Stimulated activated CD8-positive, alpha-beta memory T cell treated with anti-CD3 and anti-CD28 coated beads, Interleukin-12 subunit alpha, Interleukin-12 subunit beta, amount 100 ng/mL, for 24 hours (primary cell): ENCODE measurements at regions not wholly inside any gene's neighbourhood (a gene's known extent, or its start where the extent isn't known, plus 50 kb on each side); places are given as distances from the start of the nearest gene placed in this dataset.

Experiments
- DNase-seq: peaks from one replicate; pipeline ENCODE4 v3.0.0-alpha.2; 2020; ENCODE audit errors: extremely low read depth

DNA sequence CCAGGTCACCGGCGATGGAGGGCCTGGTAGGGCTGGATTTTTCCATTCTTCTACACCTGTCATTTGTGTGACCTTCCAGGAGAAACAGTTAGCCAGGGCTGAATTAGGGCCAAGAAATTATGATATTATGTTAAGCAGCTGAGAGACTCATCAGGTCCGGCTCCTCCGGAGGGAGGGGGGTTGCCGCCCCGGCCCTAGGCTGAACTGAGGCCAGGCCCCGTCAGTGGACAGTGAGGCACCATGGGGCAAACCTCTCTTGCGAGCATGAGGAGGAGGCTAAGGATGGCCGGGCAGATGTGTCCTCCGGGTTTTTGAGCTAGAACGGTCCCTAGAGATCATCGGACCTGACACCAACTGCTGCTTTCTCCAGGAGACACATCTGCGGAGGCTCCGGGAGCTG, 150.1 kb downstream of the SOX11 start:
- DNase-seq, result no peak

- no peak for DNase-seq
Observed at GRCh38 chr2:5845798-5846330, 153.7 kb downstream of the SOX11 start.

DNA sequence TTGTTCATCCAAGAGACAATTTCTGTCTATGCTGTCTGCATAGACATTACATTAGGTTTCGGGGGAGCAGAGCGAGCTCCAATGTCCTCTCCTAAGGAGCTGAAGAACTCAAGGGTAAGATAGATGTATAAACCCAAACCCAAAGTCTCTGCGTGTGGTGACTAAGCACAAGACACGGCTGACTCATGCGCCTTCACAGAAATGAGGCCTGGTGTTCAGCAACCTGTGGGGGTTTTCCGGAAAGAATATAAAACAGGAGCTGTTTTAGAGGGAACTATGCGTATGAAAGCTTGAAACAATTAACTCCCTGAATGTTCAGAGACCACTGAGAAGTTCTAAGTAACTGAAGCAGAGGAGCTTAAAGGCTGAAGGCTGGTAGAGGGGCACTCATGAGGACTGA, 154.7 kb downstream of the SOX11 start:
- DNase-seq, result no peak

DNA sequence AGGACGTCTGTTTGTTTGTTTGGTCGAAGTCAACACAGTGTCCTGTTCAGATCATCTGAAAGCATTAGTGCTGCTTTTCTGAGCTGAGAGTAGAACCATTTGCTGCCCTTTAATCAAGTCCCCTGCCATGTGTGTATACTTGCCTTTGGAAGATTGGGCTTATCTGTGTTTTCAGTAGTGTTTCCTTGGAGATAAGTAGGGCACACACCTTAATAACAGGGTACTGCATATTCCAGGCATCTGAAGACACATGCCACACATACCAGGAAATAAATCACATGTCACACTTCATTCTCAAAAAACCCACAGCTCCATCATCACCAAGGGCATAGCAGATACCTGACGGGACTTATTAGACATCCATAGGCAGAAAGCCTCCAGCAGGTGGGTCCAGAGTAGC, 157.4 kb downstream of the SOX11 start:
- DNase-seq, result no peak

- DNase-seq, result no peak
Observed at GRCh38 chr2:5851410-5851809, 159.2 kb downstream of the SOX11 start.

DNA sequence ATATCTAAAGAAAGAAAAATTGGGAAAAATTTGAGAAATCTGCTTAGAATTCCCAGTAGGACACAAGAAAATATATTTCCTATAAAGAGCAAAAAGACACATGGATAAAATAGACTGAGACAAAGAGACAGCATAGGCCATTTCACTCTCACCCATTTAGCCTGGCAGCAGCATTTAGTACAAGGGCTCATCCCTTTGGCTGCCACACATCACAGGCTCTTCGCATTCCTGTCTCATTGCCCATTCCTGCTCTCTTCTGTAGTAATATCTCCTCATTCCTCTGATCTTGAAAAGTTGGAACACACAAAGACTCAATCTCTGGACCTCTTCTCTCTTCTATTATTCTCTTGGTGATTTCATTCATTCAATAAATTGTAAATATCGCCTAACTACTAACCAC, 162.6 kb downstream of the SOX11 start:
- no peak for DNase-seq

- DNase-seq, result no peak
Observed at GRCh38 chr2:5867056-5867455, 174.9 kb downstream of the SOX11 start.

DNA sequence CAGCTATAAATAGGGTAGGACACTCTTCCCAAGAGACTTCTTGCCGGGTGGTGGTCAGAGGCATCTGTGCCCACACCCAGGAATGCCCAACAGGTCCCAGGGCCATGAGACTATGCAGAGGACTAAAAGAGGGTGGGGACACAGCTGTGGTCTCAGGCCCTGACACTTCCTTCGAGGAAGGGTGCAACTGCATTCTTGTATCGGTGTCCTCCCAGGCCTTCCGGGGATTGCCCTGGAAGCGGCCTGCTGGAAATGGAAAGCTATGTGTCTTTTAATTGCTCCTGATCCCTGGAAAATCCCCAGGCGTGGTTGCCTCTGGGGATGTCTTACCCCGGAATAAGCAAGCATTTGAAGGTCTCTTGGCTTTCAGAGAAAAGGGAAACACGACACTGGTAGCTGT, 176.7 kb downstream of the SOX11 start:
- DNase-seq, result no peak

DNA sequence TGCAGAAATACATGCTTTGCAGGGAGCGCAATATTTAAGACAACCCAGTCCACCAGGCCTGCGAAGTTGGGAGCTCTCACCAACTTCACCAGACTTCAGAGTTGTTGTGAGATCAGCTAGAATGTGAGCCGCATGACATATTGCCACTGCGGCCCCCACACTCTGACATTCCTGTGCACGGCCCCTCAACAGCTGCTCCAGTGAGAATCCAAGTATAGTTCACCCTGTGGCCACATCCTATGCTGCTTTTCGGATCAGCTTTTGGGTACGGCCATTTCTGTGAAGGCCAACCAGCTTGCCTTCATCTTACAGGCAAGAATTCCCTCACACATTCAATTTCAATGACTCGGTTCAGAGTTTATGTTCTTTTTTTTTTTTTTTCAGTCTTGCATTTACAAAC, 177.8 kb downstream of the SOX11 start:
- DNase-seq, result no peak

DNA sequence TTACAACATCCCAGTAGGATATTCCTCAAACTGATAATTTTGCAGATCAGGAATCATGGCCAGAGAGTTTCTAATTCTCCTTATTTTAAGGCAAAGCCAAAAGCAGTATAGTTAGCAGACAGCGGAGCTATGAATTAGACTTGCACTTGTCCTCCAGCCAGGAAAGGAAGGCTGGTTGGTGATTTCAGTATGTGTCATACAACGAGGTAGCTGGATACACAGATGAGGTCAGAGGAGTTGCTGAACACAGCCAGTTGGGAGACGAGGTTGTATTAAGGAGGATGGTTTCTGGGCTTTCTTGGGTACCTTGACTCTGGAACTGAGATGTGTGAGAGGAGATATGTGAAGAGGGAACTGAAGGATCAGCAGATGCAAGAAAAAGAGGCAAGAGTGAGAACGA, 185.2 kb downstream of the SOX11 start:
- DNase-seq, result no peak

- DNase-seq, result no peak
Observed at GRCh38 chr2:5885451-5886173, 193.4 kb downstream of the SOX11 start.

DNA sequence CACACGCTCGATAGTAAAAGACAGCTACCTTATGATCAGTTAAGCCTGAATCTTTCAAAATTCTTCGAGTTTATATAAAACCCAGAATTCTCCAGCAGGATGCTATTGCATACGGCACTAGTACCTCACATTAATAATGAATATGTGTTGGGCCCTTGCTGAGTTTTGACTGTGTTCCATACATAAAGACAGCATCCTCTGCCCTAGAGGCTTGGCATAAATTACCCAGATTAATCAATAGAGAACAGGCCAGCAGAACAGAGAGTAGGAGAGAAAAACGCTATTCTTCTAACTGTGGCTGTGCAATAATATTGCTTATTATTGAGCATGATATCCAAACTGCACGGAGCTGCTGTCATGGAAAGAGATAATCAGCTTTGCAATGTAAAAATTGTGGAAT, 194.3 kb downstream of the SOX11 start:
- DNase-seq, result no peak

- DNase-seq, result no peak
Observed at GRCh38 chr2:5888126-5888525, 195.9 kb downstream of the SOX11 start.

GRCh38 chr2:5889519-5889918, 197.3 kb downstream of the SOX11 start:
- DNase-seq, result no peak

DNA sequence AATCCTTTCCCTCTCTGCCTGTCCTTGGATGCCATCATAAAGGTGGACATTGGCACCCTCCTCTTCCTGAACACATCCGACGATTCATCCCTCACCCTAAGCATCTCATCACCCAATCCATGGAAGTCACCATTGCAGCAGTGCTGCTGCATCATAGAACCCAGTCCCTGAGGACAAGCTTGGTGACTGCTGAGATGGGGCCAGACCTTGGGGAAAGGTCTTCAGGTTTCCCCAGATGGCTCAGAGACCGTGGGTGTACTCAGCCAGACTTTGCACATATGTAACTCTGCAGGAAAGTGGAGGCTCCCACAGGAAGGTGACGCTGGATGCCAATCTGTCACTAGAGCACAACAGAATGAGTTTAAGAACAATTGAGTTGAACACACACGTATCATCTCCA, 202.2 kb downstream of the SOX11 start:
- no peak for DNase-seq

DNA sequence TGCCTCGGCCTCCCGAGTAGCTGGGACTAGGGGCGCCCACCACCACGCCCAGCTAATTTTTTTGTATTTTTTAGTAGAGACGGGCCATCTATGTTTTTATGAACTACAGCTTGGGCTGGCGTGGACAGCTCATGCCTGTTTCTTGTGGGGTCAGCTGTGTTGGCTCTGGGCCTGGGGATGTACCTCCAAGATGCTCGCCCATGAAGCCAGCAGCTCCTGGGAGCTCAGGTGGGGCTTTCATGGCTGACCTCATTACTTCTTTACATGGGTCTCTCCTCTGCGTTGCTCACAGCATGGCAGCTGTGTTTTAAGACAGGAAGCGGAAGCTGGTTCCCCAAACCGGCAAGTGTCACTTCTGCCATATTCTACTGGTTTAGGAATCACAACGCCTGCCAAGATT, 203.1 kb downstream of the SOX11 start:
- no peak for DNase-seq

DNA sequence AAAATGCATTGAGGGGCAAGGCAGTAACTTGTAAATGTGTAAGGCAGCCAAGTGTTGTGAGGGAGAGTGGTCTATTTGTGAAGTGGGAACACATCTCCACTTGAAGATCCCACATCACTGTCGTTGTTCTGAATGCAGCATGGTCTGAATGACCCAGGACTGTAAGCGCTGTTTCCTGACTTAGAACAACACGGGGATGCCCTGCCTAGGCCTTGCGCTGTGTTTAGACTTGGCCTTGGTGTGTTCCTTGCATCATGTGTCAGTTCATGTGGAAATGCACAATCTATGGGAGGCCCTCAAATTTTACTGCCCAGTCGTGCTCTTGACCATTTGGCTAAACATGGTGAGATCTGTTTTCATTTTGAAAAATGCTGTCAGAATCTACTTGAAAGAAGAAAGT, 205.1 kb downstream of the SOX11 start:
- DNase-seq, result no peak

GRCh38 chr2:5898667-5899066, 206.5 kb downstream of the SOX11 start:
- DNase-seq, result no peak

- DNase-seq, result no peak
Observed at GRCh38 chr2:5905661-5906060, 213.5 kb downstream of the SOX11 start.

DNA sequence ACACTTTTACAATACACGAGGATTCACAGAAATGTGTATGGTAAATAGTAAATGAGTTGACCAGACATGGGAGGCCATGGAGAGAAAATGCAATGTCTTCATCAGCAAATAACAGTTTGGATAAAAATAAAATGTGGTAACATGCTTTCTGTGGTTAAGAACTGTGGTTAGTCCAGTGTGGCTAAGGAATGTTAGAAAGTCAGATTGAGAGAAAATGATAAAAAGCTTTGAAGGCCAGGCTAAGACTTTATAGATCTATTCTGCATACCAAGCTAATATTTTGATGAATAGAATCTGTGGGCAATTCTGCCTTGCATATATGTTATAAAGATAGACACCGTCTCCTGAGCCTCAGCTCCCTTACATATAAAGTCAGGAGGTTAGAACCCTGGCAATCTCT, 215.9 kb downstream of the SOX11 start:
- DNase-seq, result no peak

DNA sequence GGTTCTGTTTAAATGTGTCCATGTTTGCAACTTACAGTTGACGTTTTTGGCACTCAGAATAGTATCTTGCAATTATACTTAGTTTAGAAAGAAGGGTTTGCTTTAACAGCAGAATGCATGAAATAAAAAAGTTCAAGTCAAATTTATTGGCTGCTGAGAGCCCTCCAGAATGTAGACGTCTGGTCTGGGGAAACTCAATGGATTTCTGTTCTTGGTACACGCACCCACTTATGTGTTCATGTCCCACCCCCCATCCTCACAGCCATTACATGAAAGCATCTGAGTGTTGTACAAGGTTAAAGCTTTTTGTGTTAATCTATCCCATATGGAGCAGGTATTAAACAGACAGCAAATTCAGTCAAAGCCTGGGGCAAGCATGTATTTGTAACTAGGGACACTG, 219.5 kb downstream of the SOX11 start:
- no peak for DNase-seq

GRCh38 chr2:5913711-5914395, 221.7 kb downstream of the SOX11 start:
- DNase-seq, result no peak

DNA sequence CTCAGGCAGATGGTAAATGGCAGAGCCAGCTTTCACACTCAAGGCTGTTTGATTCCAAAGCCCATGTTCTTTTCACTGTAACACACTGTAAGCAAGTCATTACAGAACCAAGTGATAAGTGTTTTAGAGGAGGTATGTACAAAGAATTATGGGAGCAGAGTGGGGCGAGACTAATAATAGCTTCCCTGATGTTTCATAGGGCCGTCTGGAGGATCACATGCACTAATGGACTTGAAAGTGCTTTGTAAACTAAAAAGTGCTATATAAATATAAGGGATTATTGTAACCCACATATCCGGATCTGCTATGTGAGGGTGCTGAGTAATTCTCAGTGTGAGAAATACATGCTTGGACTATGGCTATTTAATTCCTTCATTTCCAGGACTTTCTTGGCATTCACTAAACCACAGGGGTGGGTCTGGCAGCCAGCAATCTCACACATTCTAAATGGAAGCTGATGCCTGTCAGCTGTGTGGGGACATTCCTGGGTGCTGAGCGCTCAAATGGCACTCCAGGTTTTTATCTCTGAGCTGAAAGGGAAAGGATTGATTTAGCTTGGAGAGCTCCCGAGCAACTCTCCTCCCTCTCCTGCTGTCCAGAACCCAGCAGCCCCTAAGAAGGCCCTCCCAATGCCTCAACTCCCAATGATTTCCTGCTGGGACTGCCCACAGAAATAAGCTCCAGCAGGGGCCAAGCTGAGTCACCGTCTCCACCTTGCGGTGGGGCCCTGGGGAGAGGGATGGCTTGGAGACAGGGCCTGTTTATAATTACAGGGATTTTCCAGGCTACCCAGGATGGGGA, 222.8 kb downstream of the SOX11 start:
- no peak for DNase-seq
